ENCODE measurements at regions not wholly inside any gene's neighbourhood (a gene's known extent, or its start where the extent isn't known, plus 50 kb on each side); places are given as distances from the start of the nearest gene placed in this dataset.
"Not testable (repeated sequence)": the region's sequence is repeated elsewhere in the genome, so short reads cannot be mapped to it uniquely, and the experiment has no call there.

GRCh38 chr2:47699533-47700215, 83.3 kb upstream of the MSH6 start:
- no TSS peak for BruUV-seq (replicated peaks)
- Histone ChIP-seq H3K9me2 (replicated peaks; ENCODE audit: low read length) (no peaks in the 10 kb centered on the region), H3K36me3 (ENCODE audit: low read depth, low read length) (no peaks in the 10 kb centered on the region), H3K79me2 (ENCODE audit: low read length) (no peaks in the 10 kb centered on the region), H2AFZ (ENCODE audit: low read length) (no peak overlapping the region), H3K27ac (ENCODE audit: low read length) (no peak overlapping the region), H3K4me3 (ENCODE audit: low read length) (no peak overlapping the region), H4K20me1 (ENCODE audit: low read length) (no peaks in the 10 kb centered on the region), H3K27me3 (ENCODE audit: low read length) (no peaks in the 10 kb centered on the region), H3K9me3 (ENCODE audit: low read length) (no peaks in the 10 kb centered on the region), H3K4me1 (ENCODE audit: insufficient read depth, low read length) (no peaks in the 10 kb centered on the region), H3K4me2 (ENCODE audit: low read length) (no peak overlapping the region), H3K9ac (ENCODE audit: low read length) (no peak overlapping the region), H3F3A (ENCODE audit: low read length, unreplicated experiment) (no peaks in the 10 kb centered on the region)
- TF ChIP-seq CTCF (conservative IDR thresholded peaks at IDR 0.05; ENCODE audit: low read depth, low read length) (no peak), EZH2 (IDR thresholded peaks at IDR 0.05; ENCODE audit: low read length, unreplicated experiment) (no peak), EZH2phosphoT487 (IDR thresholded peaks at IDR 0.05; ENCODE audit: borderline replicate concordance, low read length) (no peak)
- DNase-seq (no peak), ATAC-seq (no peak)
- intact Hi-C loops (cut with micrococcal nuclease), result no loop called here
- ChIA-PET CTCF (no interaction called here), POLR2A (ENCODE audit: unreplicated experiment) (no interaction called here)

GRCh38 chr2:47698436-47698972, 84.4 kb upstream of the MSH6 start:
- H3K4me1 ChIP-seq (ENCODE audit: insufficient read depth, low read length); H3K27me3 ChIP-seq (ENCODE audit: low read length); H3K4me3 ChIP-seq (ENCODE audit: low read length); H3K9ac ChIP-seq (ENCODE audit: low read length); CTCF ChIA-PET; H3K9me2 ChIP-seq (replicated peaks; ENCODE audit: low read length); H3K9me3 ChIP-seq (ENCODE audit: low read length); DNase-seq; H3K27ac ChIP-seq (ENCODE audit: low read length); H3K79me2 ChIP-seq (ENCODE audit: low read length); H3F3A ChIP-seq (ENCODE audit: low read length, unreplicated experiment); BruUV-seq (replicated peaks); POLR2A ChIA-PET (ENCODE audit: unreplicated experiment); H3K36me3 ChIP-seq (ENCODE audit: low read depth, low read length); H4K20me1 ChIP-seq (ENCODE audit: low read length); intact Hi-C loops (cut with micrococcal nuclease); ATAC-seq; H3K4me2 ChIP-seq (ENCODE audit: low read length); H2AFZ ChIP-seq (ENCODE audit: low read length): not testable (repeated sequence)

GRCh38 chr2:47697681-47698435, 85.1 kb upstream of the MSH6 start:
- H3K27me3 ChIP-seq (ENCODE audit: low read length); ATAC-seq; DNase-seq; intact Hi-C loops (cut with micrococcal nuclease); H3K9me3 ChIP-seq (ENCODE audit: low read length); H2AFZ ChIP-seq (ENCODE audit: low read length); POLR2A ChIA-PET (ENCODE audit: unreplicated experiment); H3F3A ChIP-seq (ENCODE audit: low read length, unreplicated experiment); H3K4me2 ChIP-seq (ENCODE audit: low read length); H3K9me2 ChIP-seq (replicated peaks; ENCODE audit: low read length); H3K9ac ChIP-seq (ENCODE audit: low read length); H3K79me2 ChIP-seq (ENCODE audit: low read length); H3K4me3 ChIP-seq (ENCODE audit: low read length); H4K20me1 ChIP-seq (ENCODE audit: low read length); H3K27ac ChIP-seq (ENCODE audit: low read length); H3K36me3 ChIP-seq (ENCODE audit: low read depth, low read length); BruUV-seq (replicated peaks); CTCF ChIA-PET; H3K4me1 ChIP-seq (ENCODE audit: insufficient read depth, low read length): not testable (repeated sequence)

All from PC-3 (cell line).